Right lobe of liver (tissue), 6 donors: ENCODE measurements at regions not wholly inside any gene's neighbourhood (a gene's known extent, or its start where the extent isn't known, plus 50 kb on each side); places are given as distances from the start of the nearest gene placed in this dataset.
"Not testable (repeated sequence)": the region's sequence is repeated elsewhere in the genome, so short reads cannot be mapped to it uniquely, and the experiment has no call there.

Experiments used
- ATAC-seq, 4 donors: fragments of 200-7000 bp; cut with Tn5 transposase; one replicate each; pipeline ENCODE4 v1.9.1; 2020; ENCODE audit warnings: mild to moderate bottlenecking in 4 of 4, moderate library complexity in 4 of 4
- DNase-seq, 3 donors: peaks; one replicate each; pipeline ENCODE4 v3.0.0-alpha.2; 2020
- H3K27ac ChIP-seq, 3 donors: fragments of 200-600 bp; one replicate each; pipeline ENCODE4 v1.8.0; 2022
- H3K27me3 ChIP-seq, 2 donors: fragments of 200-600 bp; one replicate each; pipeline ENCODE4 v1.8.0; 2022
- H3K36me3 ChIP-seq, 4 donors: fragments of 200-600 bp; sonication (generic) in 1 of 4; one replicate each; pipeline versions ENCODE4 v1.5.1 to v1.8.0; 2017 to 2022; ENCODE audit warnings: control low read depth in 1 of 4
- H3K4me1 ChIP-seq, 4 donors: fragments of 200-600 bp; sonication (generic) in 1 of 4; one replicate each; pipeline versions ENCODE4 v1.5.1 to v1.8.0; 2017 to 2022; ENCODE audit warnings: control low read depth in 1 of 4
- H3K4me3 ChIP-seq, 3 donors: fragments of 200-600 bp; one replicate each; pipeline ENCODE4 v1.8.0; 2022
- H3K9me3 ChIP-seq, 4 donors: fragments of 200-600 bp; sonication (generic) in 1 of 4; one replicate each; pipeline versions ENCODE4 v1.5.1 to v1.8.0; 2017 to 2022; ENCODE audit warnings: control low read depth in 1 of 4
- POLR2A ChIP-seq: fragments of 450-650 bp; IDR thresholded peaks from one replicate; pipeline ENCODE4 v1.6.1; 2017; ENCODE audit warnings: antibody characterized with exemption, mild to moderate bottlenecking
- WGBS: methylation state at CpG from one replicate; pipeline ENCODE4 v1.1.6; 2018; ENCODE audit warnings: low coverage, low lambda C conversion rate; ENCODE audit not compliant: insufficient coverage; ENCODE audit errors: missing lambda C conversion rate; 5-methylcytosine and 5-hydroxymethylcytosine counted together
- intact Hi-C, 2 donors: fragments of 100-400 bp; cut with DNase I; formaldehyde crosslinking; loops; one replicate each; pipeline versions ENCODE4 v1.11.2 to v1.14.1; 2022
- TF ChIP-seq, protein P1 (sequence below), 4 donors: fragments of 200-600 bp in 3 of 4; fragments of 450-650 bp in 1 of 4; IDR thresholded peaks; one replicate each; pipeline versions ENCODE4 v1.5.1 to v1.8.0; 2016 to 2022; ENCODE audit warnings: antibody characterized with exemption in 4 of 4, mild to moderate bottlenecking in 2 of 4
- donor health status: DM: no; HTN: yes; CAD: no.
- donor health status: DM: no; HTN: no; CAD: no.
- donor health status: DM: no; HTN: no; CAD: no.
- donor health status: DM: no; HTN: yes; CAD: no.
- donor health status: DM: no; HTN: yes; CAD: no.

DNA sequence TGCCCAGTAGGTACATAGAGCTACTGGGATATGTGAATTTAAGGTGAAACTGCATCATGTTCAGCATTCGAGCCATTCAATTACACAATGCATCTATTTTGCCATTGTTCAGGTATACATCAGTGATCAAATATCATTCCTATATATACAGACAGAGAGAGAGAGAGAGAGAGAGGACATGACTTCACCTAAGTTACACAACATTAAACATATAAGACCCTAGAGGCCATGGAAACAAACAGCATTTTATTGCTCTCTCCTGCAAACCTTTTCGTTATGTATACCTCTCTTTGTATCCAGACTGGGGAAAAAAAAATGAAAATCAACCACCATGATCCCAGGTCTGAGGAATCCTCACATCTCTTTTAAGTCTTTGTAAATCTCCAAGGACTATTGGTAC is 1829.1 kb downstream of the LRRC4C start:
- no peak for ATAC-seq
- WGBS: 58% methylated on average over 2 of the region's 2 CpGs
- H3K4me3 ChIP-seq: no peak overlapping the region
- no peaks in the 10 kb centered on the region for H3K4me1 ChIP-seq
- no peak for DNase-seq
- H3K36me3 ChIP-seq: no peaks in the 10 kb centered on the region
- TF ChIP-seq, protein P1, sequence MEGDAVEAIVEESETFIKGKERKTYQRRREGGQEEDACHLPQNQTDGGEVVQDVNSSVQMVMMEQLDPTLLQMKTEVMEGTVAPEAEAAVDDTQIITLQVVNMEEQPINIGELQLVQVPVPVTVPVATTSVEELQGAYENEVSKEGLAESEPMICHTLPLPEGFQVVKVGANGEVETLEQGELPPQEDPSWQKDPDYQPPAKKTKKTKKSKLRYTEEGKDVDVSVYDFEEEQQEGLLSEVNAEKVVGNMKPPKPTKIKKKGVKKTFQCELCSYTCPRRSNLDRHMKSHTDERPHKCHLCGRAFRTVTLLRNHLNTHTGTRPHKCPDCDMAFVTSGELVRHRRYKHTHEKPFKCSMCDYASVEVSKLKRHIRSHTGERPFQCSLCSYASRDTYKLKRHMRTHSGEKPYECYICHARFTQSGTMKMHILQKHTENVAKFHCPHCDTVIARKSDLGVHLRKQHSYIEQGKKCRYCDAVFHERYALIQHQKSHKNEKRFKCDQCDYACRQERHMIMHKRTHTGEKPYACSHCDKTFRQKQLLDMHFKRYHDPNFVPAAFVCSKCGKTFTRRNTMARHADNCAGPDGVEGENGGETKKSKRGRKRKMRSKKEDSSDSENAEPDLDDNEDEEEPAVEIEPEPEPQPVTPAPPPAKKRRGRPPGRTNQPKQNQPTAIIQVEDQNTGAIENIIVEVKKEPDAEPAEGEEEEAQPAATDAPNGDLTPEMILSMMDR (IDR thresholded peaks at IDR 0.05): no peak
- TF ChIP-seq POLR2A: no peak
- no peaks in the 10 kb centered on the region for H3K27me3 ChIP-seq
- H3K27ac ChIP-seq: no peak overlapping the region
- intact Hi-C loops: no loop called here
- no peaks in the 10 kb centered on the region for H3K9me3 ChIP-seq

DNA sequence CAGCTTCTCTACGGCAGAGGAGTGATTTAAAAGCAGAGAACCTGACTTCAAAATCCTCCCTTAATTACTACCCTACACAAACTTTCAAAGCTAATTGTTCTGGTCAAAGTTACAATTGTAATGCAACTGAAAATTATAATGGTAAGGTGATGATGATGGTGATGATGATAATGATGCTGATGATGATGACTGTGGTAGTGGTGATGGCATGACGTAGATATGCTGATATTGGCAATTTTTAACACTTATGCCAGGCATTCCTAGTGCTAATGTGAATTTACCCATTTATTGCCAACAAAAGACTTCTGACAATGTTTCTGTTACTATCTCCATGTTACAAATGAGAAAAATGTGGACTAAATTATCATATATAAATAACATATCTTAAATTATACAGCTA is 1831.1 kb downstream of the LRRC4C start:
- H3K4me3 ChIP-seq: no peak overlapping the region
- H3K4me1 ChIP-seq: no peaks in the 10 kb centered on the region
- H3K27ac ChIP-seq: no peak overlapping the region
- no peaks in the 10 kb centered on the region for H3K27me3 ChIP-seq
- no peaks in the 10 kb centered on the region for H3K36me3 ChIP-seq
- H3K9me3 ChIP-seq: no peaks in the 10 kb centered on the region
- no peak for TF ChIP-seq POLR2A
- TF ChIP-seq, protein P1 (IDR thresholded peaks at IDR 0.05): no peak
- WGBS: 38% methylated on average over 2 of the region's 2 CpGs
- no peak for DNase-seq
- ATAC-seq: no peak
- intact Hi-C loops: no loop called here

DNA sequence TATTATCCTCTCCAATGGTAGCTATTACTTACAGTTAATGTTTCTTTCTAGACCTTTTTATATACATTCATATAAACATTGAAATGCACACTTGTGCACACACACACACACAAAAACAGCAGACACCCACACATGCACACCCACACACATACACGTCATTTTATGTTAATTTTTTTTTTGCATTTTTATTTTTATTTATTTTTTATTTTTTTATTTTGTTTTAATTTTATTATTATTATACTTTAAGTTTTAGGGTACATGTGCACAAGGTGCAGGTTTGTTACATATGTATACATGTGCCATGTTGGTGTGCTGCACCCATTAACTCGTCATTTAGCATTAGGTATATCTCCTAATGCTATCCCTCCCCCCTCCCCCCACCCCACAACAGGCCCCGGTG is 1839.1 kb downstream of the LRRC4C start:
- WGBS: 42% methylated on average over 2 of the region's 3 CpGs

DNA sequence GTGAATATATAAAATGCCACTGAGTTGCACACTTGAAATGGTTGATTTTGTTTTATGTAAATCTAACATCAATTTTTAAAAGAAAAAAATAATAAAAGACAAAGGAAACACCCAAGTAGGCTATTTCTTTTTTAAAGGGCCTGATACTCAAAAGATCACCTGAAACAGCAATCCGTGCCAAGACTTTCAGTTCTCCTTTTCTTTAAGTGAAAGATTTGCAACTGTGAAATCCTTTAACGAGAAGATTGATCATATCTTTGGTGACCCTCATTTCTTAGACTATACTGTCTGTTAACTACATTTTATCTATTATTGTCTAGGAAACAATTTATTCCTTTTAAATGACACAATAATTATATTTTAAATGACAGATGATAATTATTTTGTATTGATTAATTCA is 1841.5 kb downstream of the LRRC4C start:
- Histone ChIP-seq H3K4me1 (no peaks in the 10 kb centered on the region), H3K9me3 (no peaks in the 10 kb centered on the region), H3K27me3 (no peaks in the 10 kb centered on the region), H3K27ac (no peak overlapping the region), H3K4me3 (no peak overlapping the region), H3K36me3 (no peaks in the 10 kb centered on the region)
- intact Hi-C loops: no loop called here
- no peak for TF ChIP-seq POLR2A
- TF ChIP-seq, protein P1 (IDR thresholded peaks at IDR 0.05): no peak
- ATAC-seq (no peak), DNase-seq (no peak)
- WGBS: 38% methylated on average over 2 of the region's 2 CpGs

More for the DNA sequence above, 1839.1 kb downstream of the LRRC4C start:
- H3K36me3 ChIP-seq, ATAC-seq, intact Hi-C loops, H3K4me3 ChIP-seq, H3K27me3 ChIP-seq, H3K9me3 ChIP-seq, DNase-seq, H3K27ac ChIP-seq, H3K4me1 ChIP-seq: not testable (repeated sequence)

DNA sequence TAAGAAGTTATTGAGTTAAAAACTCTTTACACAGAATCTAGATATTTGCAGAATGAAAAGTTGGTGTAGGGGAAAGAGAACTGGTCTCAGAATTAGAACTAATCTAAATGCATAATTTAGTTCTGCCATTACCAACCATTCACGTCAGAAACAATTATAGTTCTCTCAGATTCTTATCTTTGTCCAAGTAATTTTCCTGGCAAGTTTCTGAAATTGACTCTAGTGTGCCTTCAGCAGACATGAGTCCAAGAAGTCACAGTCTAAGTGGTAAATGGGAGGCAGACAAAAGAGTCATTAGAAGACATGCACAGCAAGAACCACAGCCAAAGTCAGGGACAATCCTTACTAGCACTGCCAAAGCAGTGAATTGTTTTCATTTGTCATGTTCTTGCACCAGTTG is 1870.1 kb downstream of the LRRC4C start:
- H3K4me1 ChIP-seq: no peaks in the 10 kb centered on the region
- no peak for ATAC-seq
- intact Hi-C loops: no loop called here
- H3K27ac ChIP-seq: no peak overlapping the region
- no peak overlapping the region for H3K4me3 ChIP-seq
- 75% methylated on average over 1 of the region's 1 CpG for WGBS
- no peaks in the 10 kb centered on the region for H3K9me3 ChIP-seq
- no peaks in the 10 kb centered on the region for H3K36me3 ChIP-seq
- no peak for TF ChIP-seq POLR2A
- TF ChIP-seq, protein P1 (IDR thresholded peaks at IDR 0.05): no peak
- no peak for DNase-seq
- no peaks in the 10 kb centered on the region for H3K27me3 ChIP-seq
